Small intestine (tissue), 7 donors: ENCODE measurements at regions not wholly inside any gene's neighbourhood (a gene's known extent, or its start where the extent isn't known, plus 50 kb on each side); places are given as distances from the start of the nearest gene placed in this dataset.

ENCODE experiments used
- DNase-seq, 2 donors: peaks; one replicate each; pipeline versions ENCODE4 v3.0.0 to v3.0.0-alpha.2; 2013
- FAIRE-seq: peaks from 2 replicates; lab custom pipeline; 2012; peaks lifted over from hg19 to GRCh38; lab: Jason Lieb, UNC
- H3K27ac ChIP-seq, 3 donors: one replicate each; pipeline ENCODE4 v1.5.1; 2013; ENCODE audit warnings: low read length in 2 of 3, mild to moderate bottlenecking in 2 of 3, control low read depth in 1 of 3, inconsistent platforms in 1 of 3, low read depth in 1 of 3, moderate library complexity in 1 of 3
- H3K27me3 ChIP-seq, 3 donors: one replicate each; pipeline ENCODE4 v1.6.1; 2013; ENCODE audit warnings: low read length in 3 of 3, inconsistent platforms in 1 of 3; ENCODE audit not compliant: control insufficient read depth in 3 of 3, insufficient read depth in 3 of 3
- H3K36me3 ChIP-seq, 3 donors: one replicate each; pipeline ENCODE4 v1.6.1; 2013; ENCODE audit warnings: low read length in 3 of 3, inconsistent platforms in 1 of 3, low read depth in 1 of 3, mild to moderate bottlenecking in 1 of 3, moderate library complexity in 1 of 3; ENCODE audit not compliant: control insufficient read depth in 3 of 3, insufficient read depth in 2 of 3
- H3K4me1 ChIP-seq, 3 donors: one replicate each; pipeline ENCODE4 v1.6.1; 2013; ENCODE audit warnings: low read length in 2 of 3, inconsistent platforms in 1 of 3, low read depth in 1 of 3, mild to moderate bottlenecking in 1 of 3, moderate library complexity in 1 of 3; ENCODE audit not compliant: control insufficient read depth in 3 of 3, insufficient read depth in 2 of 3
- H3K4me3 ChIP-seq, 3 donors: one replicate each; pipeline ENCODE4 v1.5.1; 2013; ENCODE audit warnings: low read length in 3 of 3, control low read depth in 1 of 3, inconsistent platforms in 1 of 3, low read depth in 1 of 3, mild to moderate bottlenecking in 1 of 3, moderate library complexity in 1 of 3
- H3K9me3 ChIP-seq, 2 donors: one replicate each; pipeline ENCODE4 v1.6.1; 2013; ENCODE audit warnings: low read depth in 1 of 2, low read length in 1 of 2; ENCODE audit not compliant: control insufficient read depth in 2 of 2, insufficient read depth in 1 of 2
- WGBS, 3 donors: extraction: QIAGEN DNeasy Blood & Tissue Kit; methylation state at CpG; one replicate each; pipeline ENCODE4 v1.1.7; 2013; 5-methylcytosine and 5-hydroxymethylcytosine counted together
- donor health status: healthy with polysubstance abuse.
- donor health status: control.
- donor health status: control.
- donor health status: Bipolar disorder and iron deficiency.
- donor health status: healthy.

GRCh38 chr7:110131344-110131743 lies 959.6 kb upstream of the LRRN3 start:
- no peak overlapping the region for H3K27ac ChIP-seq
- H3K27me3 ChIP-seq, result no peaks in the 10 kb centered on the region
- H3K9me3 ChIP-seq, result no peaks in the 10 kb centered on the region
- DNase-seq, result no peak
- no peak for FAIRE-seq
- H3K36me3 ChIP-seq, result no peaks in the 10 kb centered on the region
- no peaks in the 10 kb centered on the region for H3K4me1 ChIP-seq
- H3K4me3 ChIP-seq, result no peak overlapping the region

GRCh38 chr7:110139056-110139455 lies 951.9 kb upstream of the LRRN3 start:
- Histone ChIP-seq H3K36me3 (no peaks in the 10 kb centered on the region), H3K9me3 (no peaks in the 10 kb centered on the region), H3K27ac (no peak overlapping the region), H3K4me3 (no peak overlapping the region), H3K4me1 (no peaks in the 10 kb centered on the region), H3K27me3 (no peaks in the 10 kb centered on the region)
- no peak for DNase-seq
- FAIRE-seq, result no peak

- no peaks in the 10 kb centered on the region for H3K4me1 ChIP-seq
- no peak overlapping the region for H3K4me3 ChIP-seq
- 44 to 58% (median 56%) methylated on average over 1 of the region's 1 CpG for WGBS, 3 donors
- H3K27ac ChIP-seq, result no peak overlapping the region
- peaks cover 0 to 2% of the 10 kb centered on the region in 2 donors for H3K9me3 ChIP-seq
- FAIRE-seq, result no peak
- no peaks in the 10 kb centered on the region for H3K27me3 ChIP-seq
- no peak for DNase-seq
- H3K36me3 ChIP-seq, result no peaks in the 10 kb centered on the region
These were observed 947.9 kb upstream of the LRRN3 start for GRCh38 chr7:110142939-110143526.

GRCh38 chr7:110144599-110144998 lies 946.3 kb upstream of the LRRN3 start:
- WGBS, 3 donors, result 83 to 85% (median 84%) methylated on average over 1 of the region's 1 CpG
- no peaks in the 10 kb centered on the region for H3K4me1 ChIP-seq
- H3K4me3 ChIP-seq, result no peak overlapping the region
- H3K36me3 ChIP-seq, result no peaks in the 10 kb centered on the region
- H3K9me3 ChIP-seq, result peaks cover 2 to 18% of the 10 kb centered on the region in 2 donors
- H3K27ac ChIP-seq, result no peak overlapping the region
- H3K27me3 ChIP-seq, result no peaks in the 10 kb centered on the region
- FAIRE-seq (no peak), DNase-seq (no peak)

- H3K9me3 ChIP-seq, result peaks cover 2 to 19% of the 10 kb centered on the region in 2 donors
- no peaks in the 10 kb centered on the region for H3K4me1 ChIP-seq
- 89 to 91% (median 91%) methylated on average over 6 of the region's 6 CpGs for WGBS, 3 donors
- no peaks in the 10 kb centered on the region for H3K27me3 ChIP-seq
- H3K4me3 ChIP-seq, result no peak overlapping the region
- FAIRE-seq (no peak), DNase-seq (no peak)
- H3K36me3 ChIP-seq, result no peaks in the 10 kb centered on the region
- no peak overlapping the region for H3K27ac ChIP-seq
These were observed 942.9 kb upstream of the LRRN3 start for GRCh38 chr7:110148054-110148453.

- Histone ChIP-seq H3K27ac (no peak overlapping the region), H3K36me3 (no peaks in the 10 kb centered on the region), H3K27me3 (no peaks in the 10 kb centered on the region), H3K9me3 (peaks cover under 1 to 15% of the 10 kb centered on the region in 2 donors), H3K4me1 (no peaks in the 10 kb centered on the region), H3K4me3 (no peak overlapping the region)
- 76 to 88% (median 79%) methylated on average over 3 of the region's 3 CpGs for WGBS, 3 donors
- DNase-seq (no peak), FAIRE-seq (no peak)
These were observed 937.7 kb upstream of the LRRN3 start for GRCh38 chr7:110153222-110153621.

GRCh38 chr7:110156511-110156910 lies 934.4 kb upstream of the LRRN3 start:
- no peak overlapping the region for H3K4me3 ChIP-seq
- no peaks in the 10 kb centered on the region for H3K4me1 ChIP-seq
- no peaks in the 10 kb centered on the region for H3K9me3 ChIP-seq
- no peak overlapping the region for H3K27ac ChIP-seq
- H3K27me3 ChIP-seq, result no peaks in the 10 kb centered on the region
- WGBS, 3 donors, result 94 to 97% (median 94%) methylated on average over 1 of the region's 1 CpG
- no peak for FAIRE-seq
- no peaks in the 10 kb centered on the region for H3K36me3 ChIP-seq
- DNase-seq, result no peak

- no peak for FAIRE-seq
- WGBS, 3 donors, result 0 to 43% (median 3%) methylated on average over 1 of the region's 1 CpG
These were observed 933.1 kb upstream of the LRRN3 start for GRCh38 chr7:110157631-110158362.

More at GRCh38 chr7:110157631-110158362, 933.1 kb upstream of the LRRN3 start:
- Histone ChIP-seq H3K27ac (no peak overlapping the region), H3K4me1 (no peaks in the 10 kb centered on the region), H3K4me3 (no peak overlapping the region), H3K27me3 (no peaks in the 10 kb centered on the region), H3K9me3 (no peaks in the 10 kb centered on the region), H3K36me3 (no peaks in the 10 kb centered on the region)
- DNase-seq, result no peak
